ENCODE measurements at regions not wholly inside any gene's neighbourhood (a gene's known extent, or its start where the extent isn't known, plus 50 kb on each side); places are given as distances from the start of the nearest gene placed in this dataset.

- H3K36me3 Mint-ChIP-seq, result no peaks in the 10 kb centered on the region
These were observed 1145.0 kb downstream of the RPA4 start for GRCh38 chrX:98028691-98029090.

DNA sequence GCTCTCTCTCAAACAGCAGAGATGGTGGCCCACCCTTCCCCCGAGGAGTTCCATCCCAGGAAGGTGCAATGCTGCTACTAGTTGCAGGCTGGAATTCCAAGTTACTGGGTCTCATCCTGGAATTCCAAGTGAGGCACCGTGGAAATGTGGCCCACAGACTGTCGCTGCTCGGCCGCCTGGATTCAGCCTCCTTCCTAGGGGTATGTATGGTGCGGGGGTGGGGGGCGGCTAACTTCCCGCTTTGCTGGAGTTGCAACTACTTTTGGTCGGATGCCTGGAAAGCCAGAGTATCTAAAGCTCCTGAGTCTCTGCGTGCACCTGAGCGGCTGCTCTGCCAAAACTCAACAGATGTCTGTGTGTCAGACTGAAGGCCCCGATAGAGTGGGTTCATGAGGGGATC, 1146.2 kb downstream of the RPA4 start:
- DNase-seq, result no peak
- Histone ChIP-seq H3K9me3 (ENCODE audit: control insufficient read depth, insufficient read depth, low read length) (no peaks in the 10 kb centered on the region), H3K27ac (ENCODE audit: low read length) (no peak overlapping the region), H3K27me3 (ENCODE audit: control insufficient read depth, insufficient read depth, low read length) (no peaks in the 10 kb centered on the region), H3K4me1 (ENCODE audit: control insufficient read depth, insufficient read depth, low read length) (no peaks in the 10 kb centered on the region), H3K36me3 (ENCODE audit: control insufficient read depth, insufficient read depth, low read length) (no peaks in the 10 kb centered on the region), H3K4me3 (ENCODE audit: low read length) (no peak overlapping the region)
- TF ChIP-seq, protein P1, sequence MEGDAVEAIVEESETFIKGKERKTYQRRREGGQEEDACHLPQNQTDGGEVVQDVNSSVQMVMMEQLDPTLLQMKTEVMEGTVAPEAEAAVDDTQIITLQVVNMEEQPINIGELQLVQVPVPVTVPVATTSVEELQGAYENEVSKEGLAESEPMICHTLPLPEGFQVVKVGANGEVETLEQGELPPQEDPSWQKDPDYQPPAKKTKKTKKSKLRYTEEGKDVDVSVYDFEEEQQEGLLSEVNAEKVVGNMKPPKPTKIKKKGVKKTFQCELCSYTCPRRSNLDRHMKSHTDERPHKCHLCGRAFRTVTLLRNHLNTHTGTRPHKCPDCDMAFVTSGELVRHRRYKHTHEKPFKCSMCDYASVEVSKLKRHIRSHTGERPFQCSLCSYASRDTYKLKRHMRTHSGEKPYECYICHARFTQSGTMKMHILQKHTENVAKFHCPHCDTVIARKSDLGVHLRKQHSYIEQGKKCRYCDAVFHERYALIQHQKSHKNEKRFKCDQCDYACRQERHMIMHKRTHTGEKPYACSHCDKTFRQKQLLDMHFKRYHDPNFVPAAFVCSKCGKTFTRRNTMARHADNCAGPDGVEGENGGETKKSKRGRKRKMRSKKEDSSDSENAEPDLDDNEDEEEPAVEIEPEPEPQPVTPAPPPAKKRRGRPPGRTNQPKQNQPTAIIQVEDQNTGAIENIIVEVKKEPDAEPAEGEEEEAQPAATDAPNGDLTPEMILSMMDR (IDR thresholded peaks at IDR 0.05), result no peak
- no peak for ATAC-seq
- intact Hi-C loops (cut with micrococcal nuclease), result no loop called here
- no peaks in the 10 kb centered on the region for H3K27me3 Mint-ChIP-seq (ENCODE audit: low read depth in 2 of 2)
- no peaks in the 10 kb centered on the region for H3K36me3 Mint-ChIP-seq
- H3K4me3 Mint-ChIP-seq, result no peak overlapping the region
- H3K4me1 Mint-ChIP-seq, result no peaks in the 10 kb centered on the region
- peaks cover 3 to 9% of the 10 kb centered on the region in 2 donors for H3K9me3 Mint-ChIP-seq
- 96% methylated on average over 8 of the region's 12 CpGs for WGBS (ENCODE audit: insufficient coverage)
- no peak overlapping the region for H3K27ac Mint-ChIP-seq

More at GRCh38 chrX:98028691-98029090, 1145.0 kb downstream of the RPA4 start:
- H3K27me3 Mint-ChIP-seq (ENCODE audit: low read depth in 2 of 2), result no peaks in the 10 kb centered on the region
- no peaks in the 10 kb centered on the region for H3K27me3 ChIP-seq (ENCODE audit: control insufficient read depth, insufficient read depth, low read length)
- no peak overlapping the region for H3K27ac ChIP-seq (ENCODE audit: low read length)
- no peaks in the 10 kb centered on the region for H3K9me3 ChIP-seq (ENCODE audit: control insufficient read depth, insufficient read depth, low read length)
- WGBS (ENCODE audit: insufficient coverage), result 72% methylated on average over 4 of the region's 4 CpGs
- H3K4me1 Mint-ChIP-seq, result no peaks in the 10 kb centered on the region
- DNase-seq (no peak), ATAC-seq (no peak)
- H3K4me1 ChIP-seq (ENCODE audit: control insufficient read depth, insufficient read depth, low read length), result no peaks in the 10 kb centered on the region
- TF ChIP-seq, protein P1 (IDR thresholded peaks at IDR 0.05), result no peak
- H3K4me3 ChIP-seq (ENCODE audit: low read length), result no peak overlapping the region
- H3K27ac Mint-ChIP-seq, result no peak overlapping the region
- intact Hi-C loops (cut with micrococcal nuclease), result no loop called here
- H3K9me3 Mint-ChIP-seq, result peaks cover 4 to 9% of the 10 kb centered on the region in 2 donors
- H3K4me3 Mint-ChIP-seq, result no peak overlapping the region
- no peaks in the 10 kb centered on the region for H3K36me3 ChIP-seq (ENCODE audit: control insufficient read depth, insufficient read depth, low read length)

DNA sequence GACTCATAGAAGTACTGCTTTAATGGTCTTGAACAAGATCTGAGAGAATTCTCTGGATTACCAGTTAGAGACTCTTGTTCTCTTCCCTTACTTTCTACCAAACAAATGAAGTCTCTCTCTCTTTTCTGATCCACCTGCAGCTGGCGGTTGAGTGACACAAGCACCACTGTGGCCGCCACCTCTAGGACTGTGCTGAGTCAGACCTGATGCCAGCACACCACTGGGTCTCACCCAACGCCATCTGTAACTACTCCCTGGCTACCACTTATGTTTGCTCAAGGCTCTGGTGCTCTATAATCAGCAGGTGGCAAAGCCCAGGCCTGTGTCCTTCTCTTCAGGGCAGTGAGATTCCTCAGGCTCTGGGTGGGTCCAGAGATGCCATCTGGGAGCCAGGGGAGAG, 1173.5 kb downstream of the RPA4 start:
- Mint-ChIP-seq H3K36me3 (peaks cover 10% of the 10 kb centered on the region), H3K27ac (no peak overlapping the region), H3K27me3 (ENCODE audit: low read depth in 2 of 2) (no peaks in the 10 kb centered on the region), H3K4me3 (no peak overlapping the region), H3K9me3 (peaks cover 8 to 24% of the 10 kb centered on the region in 2 donors), H3K4me1 (no peaks in the 10 kb centered on the region)
- TF ChIP-seq, protein P1 (IDR thresholded peaks at IDR 0.05), result no peak
- Histone ChIP-seq H3K27ac (ENCODE audit: low read length) (no peak overlapping the region), H3K4me1 (ENCODE audit: control insufficient read depth, insufficient read depth, low read length) (no peaks in the 10 kb centered on the region), H3K4me3 (ENCODE audit: low read length) (no peak overlapping the region), H3K27me3 (ENCODE audit: control insufficient read depth, insufficient read depth, low read length) (no peaks in the 10 kb centered on the region), H3K36me3 (ENCODE audit: control insufficient read depth, insufficient read depth, low read length) (no peaks in the 10 kb centered on the region), H3K9me3 (ENCODE audit: control insufficient read depth, insufficient read depth, low read length) (no peaks in the 10 kb centered on the region)
- DNase-seq, result no peak
- 89% methylated on average over 3 of the region's 3 CpGs for WGBS (ENCODE audit: insufficient coverage)
- no peak for ATAC-seq
- intact Hi-C loops (cut with micrococcal nuclease), result no loop called here

GRCh38 chrX:98065151-98065550, 1181.4 kb downstream of the RPA4 start:
- TF ChIP-seq, protein P1 (IDR thresholded peaks at IDR 0.05), result no peak
- ATAC-seq (no peak), DNase-seq (no peak)
- Histone ChIP-seq H3K36me3 (ENCODE audit: control insufficient read depth, insufficient read depth, low read length) (no peaks in the 10 kb centered on the region), H3K27me3 (ENCODE audit: control insufficient read depth, insufficient read depth, low read length) (no peaks in the 10 kb centered on the region), H3K4me1 (ENCODE audit: control insufficient read depth, insufficient read depth, low read length) (no peaks in the 10 kb centered on the region), H3K27ac (ENCODE audit: low read length) (no peak overlapping the region), H3K4me3 (ENCODE audit: low read length) (no peak overlapping the region), H3K9me3 (ENCODE audit: control insufficient read depth, insufficient read depth, low read length) (no peaks in the 10 kb centered on the region)
- no peak overlapping the region for H3K4me3 Mint-ChIP-seq
- 50% methylated on average over 1 of the region's 2 CpGs for WGBS (ENCODE audit: insufficient coverage)
- H3K4me1 Mint-ChIP-seq, result no peaks in the 10 kb centered on the region
- H3K27ac Mint-ChIP-seq, result no peak overlapping the region
- no peaks in the 10 kb centered on the region for H3K36me3 Mint-ChIP-seq
- intact Hi-C loops (cut with micrococcal nuclease), result no loop called here
- H3K27me3 Mint-ChIP-seq (ENCODE audit: low read depth in 2 of 2), result no peaks in the 10 kb centered on the region
- H3K9me3 Mint-ChIP-seq, result peaks cover 0 to 9% of the 10 kb centered on the region in 2 donors

All from natural killer cell (primary cell).